ENCODE measurements at regions not wholly inside any gene's neighbourhood (a gene's known extent, or its start where the extent isn't known, plus 50 kb on each side); places are given as distances from the start of the nearest gene placed in this dataset.
"Not testable (repeated sequence)": the region's sequence is repeated elsewhere in the genome, so short reads cannot be mapped to it uniquely, and the experiment has no call there.

GRCh38 chr5:58300346-58300895 lies 159.5 kb downstream of the PLK2 start:
- H3K4me3 ChIP-seq (ENCODE audit: low read depth, low read length, poor library complexity, severe bottlenecking): no peak overlapping the region
- POLR2A ChIA-PET (ENCODE audit: low non-redundant PET): no interaction called here
- H3K9me3 ChIP-seq (ENCODE audit: low read depth, low read length, poor library complexity, severe bottlenecking): no peaks in the 10 kb centered on the region
- DNase-seq (ENCODE audit: low spot score): no peak
- CTCF ChIA-PET: no interaction called here
- H3K27ac ChIP-seq (ENCODE audit: low read depth, low read length, poor library complexity, severe bottlenecking): no peak overlapping the region
- TF ChIP-seq EZH2 (IDR thresholded peaks at IDR 0.05; ENCODE audit: borderline replicate concordance, low read depth, low read length, poor library complexity, severe bottlenecking) (no peak), CTCF (conservative IDR thresholded peaks at IDR 0.05; ENCODE audit: low read depth, low read length) (no peak)
- no peaks in the 10 kb centered on the region for H3K4me1 ChIP-seq (ENCODE audit: insufficient read depth, low read length, poor library complexity, severe bottlenecking)
- H3K27me3 ChIP-seq (replicated peaks; ENCODE audit: insufficient read depth, low read depth, low read length, poor library complexity): no peaks in the 10 kb centered on the region
- intact Hi-C loops (cut with micrococcal nuclease; ENCODE audit: unreplicated experiment): no loop called here
- no peaks in the 10 kb centered on the region for H3K36me3 ChIP-seq (ENCODE audit: insufficient read depth, low read length, poor library complexity, severe bottlenecking)
- BruUV-seq (replicated peaks): no TSS peak

- H3K4me1 ChIP-seq (ENCODE audit: insufficient read depth, low read length, poor library complexity, severe bottlenecking): no peaks in the 10 kb centered on the region
- POLR2A ChIA-PET (ENCODE audit: low non-redundant PET): no interaction called here
- no peak overlapping the region for H3K4me3 ChIP-seq (ENCODE audit: low read depth, low read length, poor library complexity, severe bottlenecking)
- no TSS peak for BruUV-seq (replicated peaks)
- CTCF ChIA-PET: no interaction called here
- no peak for DNase-seq (ENCODE audit: low spot score)
- no peaks in the 10 kb centered on the region for H3K9me3 ChIP-seq (ENCODE audit: low read depth, low read length, poor library complexity, severe bottlenecking)
- no peaks in the 10 kb centered on the region for H3K36me3 ChIP-seq (ENCODE audit: insufficient read depth, low read length, poor library complexity, severe bottlenecking)
- TF ChIP-seq EZH2 (IDR thresholded peaks at IDR 0.05; ENCODE audit: borderline replicate concordance, low read depth, low read length, poor library complexity, severe bottlenecking): no peak
- no peak for TF ChIP-seq CTCF (conservative IDR thresholded peaks at IDR 0.05; ENCODE audit: low read depth, low read length)
- intact Hi-C loops (cut with micrococcal nuclease; ENCODE audit: unreplicated experiment): no loop called here
- H3K27ac ChIP-seq (ENCODE audit: low read depth, low read length, poor library complexity, severe bottlenecking): no peak overlapping the region
- no peaks in the 10 kb centered on the region for H3K27me3 ChIP-seq (replicated peaks; ENCODE audit: insufficient read depth, low read depth, low read length, poor library complexity)
Observed at GRCh38 chr5:58299256-58299655, 160.6 kb downstream of the PLK2 start.

- no peak for DNase-seq (ENCODE audit: low spot score)
- no peaks in the 10 kb centered on the region for H3K27me3 ChIP-seq (replicated peaks; ENCODE audit: insufficient read depth, low read depth, low read length, poor library complexity)
- H3K9me3 ChIP-seq (ENCODE audit: low read depth, low read length, poor library complexity, severe bottlenecking): no peaks in the 10 kb centered on the region
- H3K4me3 ChIP-seq (ENCODE audit: low read depth, low read length, poor library complexity, severe bottlenecking): no peak overlapping the region
- H3K4me1 ChIP-seq (ENCODE audit: insufficient read depth, low read length, poor library complexity, severe bottlenecking): no peaks in the 10 kb centered on the region
- no peak for TF ChIP-seq CTCF (conservative IDR thresholded peaks at IDR 0.05; ENCODE audit: low read depth, low read length)
- TF ChIP-seq EZH2 (IDR thresholded peaks at IDR 0.05; ENCODE audit: borderline replicate concordance, low read depth, low read length, poor library complexity, severe bottlenecking): no peak
- no TSS peak for BruUV-seq (replicated peaks)
- ChIA-PET CTCF (no interaction called here), POLR2A (ENCODE audit: low non-redundant PET) (no interaction called here)
- H3K27ac ChIP-seq (ENCODE audit: low read depth, low read length, poor library complexity, severe bottlenecking): no peak overlapping the region
- intact Hi-C loops (cut with micrococcal nuclease; ENCODE audit: unreplicated experiment): no loop called here
- no peaks in the 10 kb centered on the region for H3K36me3 ChIP-seq (ENCODE audit: insufficient read depth, low read length, poor library complexity, severe bottlenecking)
Observed at GRCh38 chr5:58294598-58295305, 165.1 kb downstream of the PLK2 start.

GRCh38 chr5:58288275-58288674 lies 171.6 kb downstream of the PLK2 start:
- H3K4me3 ChIP-seq (ENCODE audit: low read depth, low read length, poor library complexity, severe bottlenecking); H3K36me3 ChIP-seq (ENCODE audit: insufficient read depth, low read length, poor library complexity, severe bottlenecking); DNase-seq (ENCODE audit: low spot score); BruUV-seq (replicated peaks); H3K9me3 ChIP-seq (ENCODE audit: low read depth, low read length, poor library complexity, severe bottlenecking); CTCF ChIA-PET; H3K4me1 ChIP-seq (ENCODE audit: insufficient read depth, low read length, poor library complexity, severe bottlenecking); POLR2A ChIA-PET (ENCODE audit: low non-redundant PET); intact Hi-C loops (cut with micrococcal nuclease; ENCODE audit: unreplicated experiment); H3K27ac ChIP-seq (ENCODE audit: low read depth, low read length, poor library complexity, severe bottlenecking); H3K27me3 ChIP-seq (replicated peaks; ENCODE audit: insufficient read depth, low read depth, low read length, poor library complexity): not testable (repeated sequence)
